ENCODE measurements at regions not wholly inside any gene's neighbourhood (a gene's known extent, or its start where the extent isn't known, plus 50 kb on each side); places are given as distances from the start of the nearest gene placed in this dataset.
"Not testable (repeated sequence)": the region's sequence is repeated elsewhere in the genome, so short reads cannot be mapped to it uniquely, and the experiment has no call there.

DNA sequence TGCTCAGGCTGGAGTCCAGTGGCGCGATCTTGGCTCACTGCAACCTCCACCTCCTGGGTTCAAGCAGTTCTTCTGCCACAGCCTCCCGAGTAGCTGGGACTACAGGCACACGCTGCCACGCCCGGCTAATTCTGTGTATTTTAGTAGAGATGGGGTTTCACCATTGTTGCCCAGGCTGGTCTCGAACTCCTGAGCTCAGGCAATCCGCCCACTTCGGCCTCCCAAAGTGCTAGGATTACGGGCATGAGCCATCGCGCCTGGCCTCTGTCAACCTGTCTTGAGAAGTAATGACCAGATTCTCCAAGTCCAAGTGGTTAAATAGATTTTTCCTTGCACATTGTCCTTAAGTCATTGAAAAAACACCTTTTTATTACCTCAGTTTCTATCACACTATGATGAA lies 283.7 kb downstream of the KCNJ2 start:
- DNase-seq = not testable (repeated sequence)

DNA sequence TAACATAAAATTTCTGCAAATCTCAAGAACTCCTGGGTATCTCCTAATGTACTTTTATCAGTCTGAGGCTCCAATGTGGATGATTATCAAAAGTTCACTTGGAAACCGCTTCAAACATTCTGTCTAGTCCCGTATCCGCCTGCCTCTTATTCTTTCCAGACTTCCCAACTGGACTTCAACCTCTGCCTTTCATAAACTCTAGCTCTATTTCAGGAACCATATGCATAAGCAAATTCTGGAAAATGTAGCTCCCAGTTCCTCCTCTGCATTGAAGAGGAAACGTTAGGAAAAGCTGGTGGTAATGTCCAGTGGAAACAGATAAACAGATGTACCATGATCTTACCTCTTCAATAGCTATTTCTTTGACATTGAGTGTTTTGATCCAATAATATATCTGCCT lies 285.0 kb downstream of the KCNJ2 start:
- no peak for DNase-seq

DNA sequence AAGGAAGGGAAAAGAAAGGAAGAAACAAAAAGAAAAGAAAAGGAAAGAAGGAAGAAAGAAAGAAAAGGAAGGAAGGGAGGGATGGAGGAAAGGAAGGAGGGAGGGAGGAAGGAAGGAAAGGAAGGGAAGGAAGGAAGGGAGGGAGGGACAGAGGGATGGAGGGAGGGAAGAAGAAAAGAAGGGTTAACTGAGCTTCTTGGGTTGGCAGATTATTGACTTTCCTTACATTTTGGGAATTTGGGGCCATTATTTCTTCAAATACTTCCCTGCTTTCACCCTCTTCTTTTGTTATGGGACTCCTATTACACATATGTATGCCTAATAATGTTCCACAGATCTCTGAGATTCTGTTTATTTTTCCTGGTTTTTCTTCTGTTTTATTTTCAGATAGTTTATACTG lies 285.6 kb downstream of the KCNJ2 start:
- DNase-seq = no peak

DNA sequence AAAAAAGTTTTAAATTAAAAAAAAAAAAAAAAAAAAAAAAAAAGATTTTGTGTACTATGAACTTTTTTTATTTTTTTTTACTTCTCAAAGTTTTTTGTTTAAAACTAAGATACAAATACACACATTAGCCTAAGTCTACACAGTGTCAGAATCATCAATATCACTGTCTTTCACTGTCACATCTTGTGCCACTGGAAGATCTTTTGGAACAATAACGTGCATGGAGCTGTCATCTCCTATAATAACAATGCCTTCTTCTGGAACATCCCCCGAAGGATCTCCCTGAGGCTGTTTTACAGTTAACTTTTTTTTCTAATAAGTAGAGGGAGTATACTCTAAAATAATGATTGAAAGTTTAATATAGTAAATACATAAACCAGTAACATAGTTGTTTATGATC lies 295.7 kb downstream of the KCNJ2 start:
- no peak for DNase-seq

- no peak for DNase-seq
These were observed 299.3 kb downstream of the KCNJ2 start for GRCh38 chr17:70468661-70469060.

DNA sequence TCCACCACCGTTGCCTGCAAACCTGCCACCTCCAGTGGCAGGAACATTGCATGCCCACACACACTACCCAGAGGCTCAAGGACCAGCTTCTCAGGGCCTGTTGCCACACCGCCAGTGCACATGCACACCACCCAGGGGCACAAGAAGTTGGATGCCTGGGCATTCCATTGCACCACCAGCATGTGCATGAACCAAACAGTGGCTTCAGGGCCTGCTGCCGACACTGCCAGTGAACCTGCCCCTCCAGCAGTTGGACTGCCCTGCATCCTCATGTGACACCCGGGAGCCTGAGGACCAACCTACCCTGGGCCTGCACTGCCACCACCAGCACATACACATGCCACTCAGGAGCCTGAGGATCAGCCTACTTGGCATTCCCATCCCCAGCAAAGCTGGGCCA lies 303.7 kb downstream of the KCNJ2 start:
- DNase-seq = no peak

- no peak for DNase-seq
These were observed 307.0 kb downstream of the KCNJ2 start for GRCh38 chr17:70476368-70476767.

DNA sequence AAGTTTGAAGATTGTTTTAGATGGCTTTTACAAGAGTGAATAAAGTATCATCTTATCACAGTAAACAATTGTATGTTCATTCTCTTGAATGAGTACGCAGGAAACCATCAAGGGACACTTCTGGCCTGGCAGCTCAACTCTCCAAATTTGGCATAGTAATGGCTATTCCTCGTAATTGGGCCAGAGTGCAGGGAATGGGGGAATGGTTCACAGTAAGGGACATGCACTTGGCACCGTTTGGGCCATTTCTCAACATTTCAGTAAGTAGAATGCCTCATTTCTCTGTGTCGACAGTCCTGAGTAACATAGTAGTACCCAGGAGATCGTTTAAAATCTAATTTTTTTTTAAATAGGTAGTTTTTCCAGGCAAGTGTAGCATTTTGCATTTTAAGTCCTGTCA lies 309.6 kb downstream of the KCNJ2 start:
- no peak for DNase-seq

DNA sequence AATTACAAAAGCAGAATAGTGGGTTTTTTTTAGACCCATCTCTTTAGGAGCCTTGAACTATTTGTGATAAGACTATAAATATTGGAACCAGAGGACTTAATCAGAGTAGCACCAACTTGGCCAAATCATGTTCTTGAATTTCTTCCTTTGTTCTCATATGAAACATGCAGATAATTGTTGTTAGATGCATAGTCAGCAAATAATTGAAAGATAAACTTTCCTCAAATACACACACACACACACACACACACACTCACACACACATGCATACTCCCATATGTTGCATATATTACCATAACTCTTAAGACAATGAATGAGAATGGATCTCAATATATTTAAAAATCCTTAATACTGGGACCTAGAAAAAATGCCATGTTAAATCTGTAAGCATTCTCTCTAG lies 310.4 kb downstream of the KCNJ2 start:
- DNase-seq = no peak

DNA sequence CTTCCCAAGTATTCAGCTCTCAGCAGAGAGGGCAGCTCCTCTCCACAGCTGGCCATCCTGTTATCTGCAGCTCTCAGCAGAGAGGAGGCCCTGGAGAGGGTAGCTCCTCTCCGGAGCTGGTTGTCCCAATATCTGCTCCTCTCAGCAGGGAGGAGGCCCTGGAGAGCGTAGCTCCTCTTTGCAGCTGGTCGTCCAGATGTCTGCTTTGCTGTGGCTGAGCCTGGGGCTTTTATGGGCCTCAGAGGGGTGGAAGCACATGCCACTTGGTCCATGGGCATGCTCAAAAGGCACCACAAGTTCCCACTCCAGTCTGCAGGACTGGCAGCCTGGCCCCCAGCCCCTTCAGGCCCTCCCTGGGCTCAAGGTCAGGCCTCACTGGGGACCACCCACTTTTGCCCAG lies 314.3 kb downstream of the KCNJ2 start:
- DNase-seq = no peak

- no peak for DNase-seq
These were observed 314.7 kb downstream of the KCNJ2 start for GRCh38 chr17:70484050-70484449.

DNA sequence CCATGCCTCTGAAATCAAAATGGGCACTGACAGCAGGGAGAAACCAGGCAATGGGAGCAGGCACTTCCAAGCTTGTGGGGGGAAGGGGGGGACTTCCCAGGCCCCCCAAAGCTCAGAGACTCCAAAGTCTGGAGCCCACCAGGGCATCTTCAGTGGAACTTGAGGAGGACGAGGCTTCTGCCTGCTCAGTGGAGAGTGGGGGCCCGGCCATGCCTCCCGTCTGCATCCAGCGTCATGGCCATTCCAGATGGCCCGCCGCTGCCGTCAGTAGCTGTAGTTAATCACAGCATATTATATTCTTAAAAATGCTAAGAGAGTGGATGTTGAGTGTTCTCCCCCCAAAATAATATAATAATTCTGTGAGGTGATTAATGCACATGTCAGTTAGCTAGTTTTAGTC lies 315.2 kb downstream of the KCNJ2 start:
- no peak for DNase-seq

DNA sequence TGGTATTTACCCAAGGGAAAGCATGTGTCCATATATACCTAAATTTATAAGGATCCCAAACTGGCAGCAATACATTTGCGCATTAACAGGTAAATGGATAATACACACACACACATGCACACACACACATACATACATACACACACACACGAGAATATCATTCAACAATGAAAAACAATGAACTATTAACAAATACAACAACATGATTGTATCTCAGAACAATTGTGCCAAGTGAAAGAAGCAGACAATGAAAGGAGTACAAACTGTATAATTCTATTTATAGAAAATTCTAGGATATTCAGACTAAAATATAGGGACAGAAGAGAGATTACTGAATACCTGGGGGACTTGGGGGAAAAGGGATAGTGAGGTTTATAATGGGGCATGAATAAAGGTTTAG lies 323.0 kb downstream of the KCNJ2 start:
- DNase-seq = no peak

DNA sequence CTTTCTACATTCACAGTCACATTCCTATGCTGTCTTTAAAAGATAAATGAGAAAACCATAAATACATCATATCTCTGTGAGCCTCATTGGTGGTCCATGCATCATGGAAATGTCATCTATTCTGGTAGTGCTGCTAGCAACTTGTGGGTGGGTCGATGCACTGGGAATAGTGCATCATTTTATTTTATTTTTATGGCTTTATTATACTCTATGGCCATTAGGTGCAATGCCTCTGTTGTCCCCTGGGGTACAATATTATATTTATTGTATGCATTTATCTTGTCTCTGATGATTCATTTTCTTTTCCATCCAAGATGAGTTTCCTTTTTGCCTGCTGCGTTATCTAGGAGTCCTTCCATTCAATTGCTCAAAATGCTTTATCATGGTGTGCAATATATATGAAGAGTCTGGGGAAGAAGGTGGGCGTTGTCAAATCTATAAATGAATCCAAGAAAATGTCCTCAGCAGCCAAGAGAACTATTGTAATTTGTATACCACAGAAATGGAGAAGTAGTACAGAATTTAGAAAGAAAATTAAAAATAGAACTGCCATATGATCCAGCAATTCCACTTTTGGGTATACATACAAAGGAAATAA lies 324.0 kb downstream of the KCNJ2 start:
- no peak for DNase-seq

GRCh38 chr17:70498631-70499030 lies 329.3 kb downstream of the KCNJ2 start:
- DNase-seq = no peak

DNA sequence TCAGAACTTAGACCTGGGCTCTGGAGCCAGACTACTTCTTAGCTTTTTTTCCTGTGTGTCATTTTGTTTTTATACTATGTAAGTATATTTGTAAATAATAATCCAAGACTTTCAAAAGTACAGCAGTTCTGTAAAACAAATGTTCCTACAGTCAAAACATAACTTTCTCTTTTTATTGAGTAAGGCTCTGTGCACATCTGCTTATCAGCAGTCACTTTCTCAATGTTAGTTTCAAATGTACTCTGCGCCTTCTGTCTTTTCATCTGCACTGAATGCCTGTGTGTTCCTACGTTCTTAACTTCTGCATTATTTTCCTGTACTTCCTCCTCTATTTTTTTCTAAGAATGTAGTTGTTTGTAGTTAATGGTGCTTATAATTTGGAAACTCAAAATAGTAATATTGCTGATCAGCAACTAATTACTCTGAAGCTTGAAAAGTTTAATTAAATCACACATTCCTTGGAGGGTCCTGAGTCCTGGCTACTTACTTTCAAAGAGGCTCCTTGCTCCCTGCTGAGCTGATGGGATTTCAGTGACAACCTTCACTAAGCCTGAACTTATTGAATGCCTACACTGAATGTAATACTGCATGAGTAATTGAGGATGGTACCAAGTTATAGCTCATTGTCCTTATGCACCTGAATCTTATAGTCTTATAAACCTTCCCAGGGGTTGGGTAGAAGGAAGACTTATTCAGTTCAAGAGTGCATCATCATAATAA lies 329.9 kb downstream of the KCNJ2 start:
- no peak for DNase-seq

DNA sequence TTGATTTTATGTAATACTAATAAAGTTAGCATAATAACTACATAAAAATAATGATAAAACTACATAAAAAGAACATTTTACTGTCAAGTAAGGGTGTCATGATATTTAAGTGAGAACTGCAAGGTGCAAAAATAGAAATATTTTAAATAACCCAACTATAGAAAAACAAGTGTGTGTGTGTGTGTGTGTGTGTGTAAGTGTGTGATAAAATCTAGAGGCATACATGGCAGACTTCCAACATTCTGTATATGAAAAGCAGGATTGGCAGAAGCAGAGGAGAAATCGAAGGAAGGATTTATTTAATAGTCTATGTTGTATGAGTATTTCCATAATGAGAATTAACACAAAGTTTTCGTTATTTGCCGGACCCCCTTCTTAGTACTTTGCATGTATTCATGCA lies 334.1 kb downstream of the KCNJ2 start:
- no peak for DNase-seq

GRCh38 chr17:70510288-70510687 lies 341.0 kb downstream of the KCNJ2 start:
- DNase-seq = no peak

DNA sequence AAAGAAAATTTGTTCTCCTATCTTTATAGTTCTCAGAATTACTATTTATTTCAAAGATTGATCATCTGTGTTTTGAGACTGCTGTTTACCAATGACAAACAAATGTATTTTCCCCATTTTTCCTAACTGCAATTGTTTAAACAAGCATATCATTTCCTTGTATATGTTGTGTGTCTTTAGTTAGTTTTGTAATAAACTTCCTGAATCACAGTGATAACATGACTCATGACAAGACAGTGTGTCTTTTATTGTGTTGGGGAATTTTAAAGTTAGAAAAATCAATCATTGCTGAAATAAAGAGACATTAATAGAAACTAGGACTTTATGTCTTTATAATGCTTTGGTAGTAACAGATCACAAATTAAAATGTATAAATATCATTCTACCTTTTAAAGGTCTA lies 348.5 kb downstream of the KCNJ2 start:
- no peak for DNase-seq

- no peak for DNase-seq
These were observed 350.0 kb downstream of the KCNJ2 start for GRCh38 chr17:70519300-70519699.

DNA sequence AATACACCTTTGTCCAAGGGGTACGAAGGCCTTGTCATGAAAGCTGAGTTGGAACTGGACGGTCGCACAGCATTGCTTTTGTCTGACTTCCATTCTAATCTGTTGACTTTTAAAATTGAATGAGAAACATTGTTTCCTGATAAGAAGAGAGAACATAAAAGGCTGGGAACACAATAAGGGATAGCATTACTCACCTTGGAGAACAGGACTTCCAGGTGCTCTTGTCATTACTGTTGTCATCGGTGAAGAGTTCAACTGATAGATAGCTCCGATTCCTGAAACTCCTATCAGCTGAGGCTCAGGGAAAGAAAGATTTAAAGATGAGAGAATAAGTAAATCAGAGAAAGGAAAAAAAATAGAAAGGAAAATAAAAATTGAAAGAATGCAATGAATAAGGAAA lies 351.1 kb downstream of the KCNJ2 start:
- no peak for DNase-seq

DNA sequence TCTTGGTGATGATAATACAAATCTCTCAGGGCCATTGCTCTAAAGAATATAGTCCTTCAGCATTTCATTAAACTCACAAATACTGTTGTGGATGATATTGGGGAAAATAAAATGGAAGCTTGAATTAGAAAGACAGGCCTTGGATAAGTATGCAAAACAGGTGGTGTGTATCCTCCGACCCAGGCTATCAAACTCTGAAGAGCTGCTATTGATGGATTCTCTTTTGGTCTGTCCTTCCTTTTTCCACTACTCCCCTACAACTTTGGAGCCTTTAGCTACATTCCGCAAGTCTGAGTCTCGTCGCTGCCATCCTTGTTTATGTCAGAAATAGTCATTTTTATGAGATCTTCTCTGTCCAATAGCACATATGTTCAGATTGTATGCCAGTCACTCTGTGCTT lies 351.6 kb downstream of the KCNJ2 start:
- DNase-seq = no peak

DNA sequence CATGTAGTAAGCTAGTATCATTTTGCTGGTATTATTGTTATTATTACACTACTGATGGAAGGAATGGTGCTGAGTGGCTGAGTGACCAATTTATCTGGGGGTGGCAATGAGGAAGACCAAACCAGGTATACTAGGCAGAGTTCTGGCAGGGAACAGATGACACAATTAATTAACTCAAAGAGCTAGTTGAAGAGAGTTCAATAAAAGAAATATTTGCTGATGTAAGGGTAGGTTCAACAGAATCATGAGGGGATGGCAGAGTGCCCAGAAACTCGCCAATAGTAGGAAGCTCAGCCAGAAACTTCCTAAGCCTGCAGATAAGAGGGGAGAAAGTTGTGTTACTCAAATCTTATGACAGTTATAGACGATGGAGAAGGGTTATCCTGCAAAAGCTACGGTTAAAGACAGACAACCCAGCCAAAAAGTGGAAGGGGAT lies 352.5 kb downstream of the KCNJ2 start:
- no peak for DNase-seq

DNA sequence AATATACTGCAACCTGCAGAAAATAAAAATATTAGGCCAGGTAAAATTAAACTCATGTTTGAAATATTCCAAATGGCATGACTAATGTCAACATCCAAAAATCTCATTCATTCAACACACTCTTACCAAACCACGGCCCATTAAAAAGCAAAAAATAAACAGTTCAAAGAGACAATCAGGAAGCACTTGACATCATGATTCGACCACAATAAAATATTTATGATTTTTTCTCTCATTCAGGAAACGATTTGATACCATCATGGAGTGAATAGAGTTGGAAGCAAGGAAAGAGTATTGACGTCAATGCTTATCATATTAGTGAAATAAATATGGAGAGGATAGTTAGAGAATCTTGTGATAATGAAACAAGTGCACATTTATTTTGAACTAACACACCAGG lies 354.1 kb downstream of the KCNJ2 start:
- no peak for DNase-seq

DNA sequence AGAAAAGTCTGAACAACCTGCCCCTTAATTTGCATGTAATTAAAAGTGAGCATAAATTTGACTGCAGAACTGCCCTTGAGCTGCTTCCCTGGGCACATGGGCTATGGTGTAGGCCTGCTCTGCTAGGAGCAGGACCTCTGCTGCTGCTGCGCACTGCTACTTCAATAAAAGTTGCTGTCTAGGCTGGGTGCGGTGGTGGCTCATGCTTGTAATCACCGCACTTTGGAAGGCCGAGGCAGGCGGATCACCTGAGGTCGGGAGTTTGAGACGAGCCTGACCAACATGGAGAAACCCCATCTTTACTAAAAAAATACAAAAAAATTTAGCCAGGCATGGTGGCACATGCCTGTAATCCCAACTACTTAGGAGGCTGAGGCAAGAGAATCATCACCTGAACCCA lies 355.7 kb downstream of the KCNJ2 start:
- not testable (repeated sequence) for DNase-seq
